K562 (cell line): ENCODE measurements at regions not wholly inside any gene's neighbourhood (a gene's known extent, or its start where the extent isn't known, plus 50 kb on each side); places are given as distances from the start of the nearest gene placed in this dataset.

Experiments
- GMEB1 ChIP-seq: fragments of 250-450 bp; sonication (Bioruptor Pico); IDR thresholded peaks from 2 replicates; pipeline ENCODE4 v1.4.0; 2020; ENCODE audit warnings: mild to moderate bottlenecking
- POLR2A ChIP-seq: fragments of 450-650 bp; conservative IDR thresholded peaks from 2 replicates; pipeline ENCODE4 v1.6.1; 2016
- RAD21 ChIP-seq, 2 experiments: fragments of 250-450 bp in 1 of 2; fragments of 450-650 bp in 1 of 2; sonication (Bioruptor Pico) in 1 of 2; formaldehyde crosslinking in 1 of 2; IDR thresholded peaks in 1 of 2; conservative IDR thresholded peaks in 1 of 2; 2 replicates each; pipeline versions ENCODE4 v1.4.0 to v1.8.0; 2020 to 2022; ENCODE audit warnings: mild to moderate bottlenecking in 2 of 2, moderate library complexity in 1 of 2
- SRSF9 ChIP-seq: fragments of 200-400 bp; formaldehyde crosslinking; IDR thresholded peaks from 2 replicates; pipeline ENCODE4 v1.6.1; 2017; ENCODE audit warnings: low read depth, low read length, borderline replicate concordance

- TF ChIP-seq POLR2A (no peak), RAD21 (CRISPR knock-in tag; conservative IDR thresholded peaks at IDR 0.05 in 1 of 2, IDR thresholded peaks at IDR 0.05 in 1 of 2) (no peak), GMEB1 (CRISPR knock-in tag) (no peak), SRSF9 (no peak)
These were observed 52.9 kb upstream of the TPRG1 start for GRCh38 chr3:189118896-189119295.
